SK-N-MC (cell line): ENCODE measurements at regions not wholly inside any gene's neighbourhood (a gene's known extent, or its start where the extent isn't known, plus 50 kb on each side); places are given as distances from the start of the nearest gene placed in this dataset.

ENCODE experiments used
- EZH2 ChIP-seq: fragments of 200-600 bp; sonication (generic); IDR thresholded peaks from one replicate; pipeline ENCODE4 v1.6.1; 2017; ENCODE audit warnings: antibody characterized with exemption
- FOXP2 ChIP-seq: optimal IDR thresholded peaks from 2 replicates; pipeline ENCODE3; 2011; ENCODE audit warnings: mild to moderate bottlenecking, moderate library complexity; ENCODE audit not compliant: insufficient read depth; ENCODE audit errors: extremely low read length, control extremely low read depth
- POLR2AphosphoS5 ChIP-seq: IDR thresholded peaks from 2 replicates; pipeline ENCODE4 v1.6.1; 2012; ENCODE audit warnings: mild to moderate bottlenecking, low read depth, low read length, borderline replicate concordance

- no peak for TF ChIP-seq EZH2
- TF ChIP-seq POLR2AphosphoS5: no peak
- no peak for TF ChIP-seq FOXP2
Measured at GRCh38 chr13:110006304-110006703, 219.9 kb upstream of the IRS2 start.
